BJ (cell line): ENCODE measurements at regions not wholly inside any gene's neighbourhood (a gene's known extent, or its start where the extent isn't known, plus 50 kb on each side); places are given as distances from the start of the nearest gene placed in this dataset.
"Not testable (repeated sequence)": the region's sequence is repeated elsewhere in the genome, so short reads cannot be mapped to it uniquely, and the experiment has no call there.

Experiments
- CTCF ChIA-PET: fragments of 350-600 bp; formaldehyde crosslinking; extraction: SDS; loops from one replicate; lab custom pipeline; 2021; ENCODE audit warnings: antibody characterized with exemption, inconsistent platforms; lab: Yijun Ruan, JAX
- POLR2A ChIA-PET: fragments of 300-600 bp; sonication (Branson Sonifier 250); formaldehyde crosslinking; extraction: SDS; loops from one replicate; lab custom pipeline; 2021; ENCODE audit warnings: antibody characterized with exemption; lab: Charles Lee
- DNase-seq: peaks from one replicate; pipeline ENCODE4 v3.0.0-alpha.2; 2011; ENCODE audit warnings: low read depth
- H3K27me3 ChIP-seq: 2 replicates; pipeline ENCODE4 v1.6.0; 2011; ENCODE audit warnings: low read length; ENCODE audit not compliant: control insufficient read depth, insufficient read depth
- H3K36me3 ChIP-seq: 2 replicates; pipeline ENCODE4 v1.5.1; 2011; ENCODE audit warnings: low read length; ENCODE audit not compliant: control insufficient read depth, insufficient read depth
- H3K4me3 ChIP-seq: 2 replicates; pipeline ENCODE4 v1.5.1; 2011; ENCODE audit warnings: low read depth, mild to moderate bottlenecking, control low read depth, low read length
- CTCF ChIP-seq: IDR thresholded peaks from 2 replicates; pipeline ENCODE4 v1.5.1; 2011; ENCODE audit warnings: low read depth, mild to moderate bottlenecking, control low read depth, inconsistent platforms, low read length, moderate library complexity; ENCODE audit not compliant: insufficient read depth

DNA sequence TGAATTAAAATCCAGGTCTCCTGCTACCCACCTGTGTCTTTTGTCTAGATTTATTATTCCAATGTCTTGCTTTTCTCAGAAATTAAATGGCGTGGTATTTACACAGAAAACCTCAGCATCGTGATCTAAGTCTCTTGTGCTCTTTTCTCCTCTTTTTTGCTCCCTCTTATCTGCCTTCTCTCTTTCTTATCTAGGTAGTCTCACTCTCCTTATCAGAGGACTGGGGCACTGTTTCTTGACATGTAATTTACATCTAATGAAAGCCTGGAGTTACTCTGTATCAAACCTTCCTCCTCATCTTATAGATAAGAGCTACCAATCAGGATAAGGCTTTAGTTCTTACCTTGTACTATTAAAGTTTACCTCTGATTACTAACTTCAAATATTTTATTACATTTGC, 933.8 kb downstream of the TLE1 start:
- POLR2A ChIA-PET = no interaction called here
- no peak for TF ChIP-seq CTCF
- DNase-seq = no peak
- CTCF ChIA-PET = no interaction called here
- no peaks in the 10 kb centered on the region for H3K27me3 ChIP-seq
- H3K4me3 ChIP-seq = no peak overlapping the region
- H3K36me3 ChIP-seq = no peaks in the 10 kb centered on the region

- DNase-seq, H3K4me3 ChIP-seq, H3K36me3 ChIP-seq, POLR2A ChIA-PET, H3K27me3 ChIP-seq, CTCF ChIA-PET: not testable (repeated sequence)
These were observed 942.3 kb downstream of the TLE1 start for GRCh38 chr9:80747056-80747455.

DNA sequence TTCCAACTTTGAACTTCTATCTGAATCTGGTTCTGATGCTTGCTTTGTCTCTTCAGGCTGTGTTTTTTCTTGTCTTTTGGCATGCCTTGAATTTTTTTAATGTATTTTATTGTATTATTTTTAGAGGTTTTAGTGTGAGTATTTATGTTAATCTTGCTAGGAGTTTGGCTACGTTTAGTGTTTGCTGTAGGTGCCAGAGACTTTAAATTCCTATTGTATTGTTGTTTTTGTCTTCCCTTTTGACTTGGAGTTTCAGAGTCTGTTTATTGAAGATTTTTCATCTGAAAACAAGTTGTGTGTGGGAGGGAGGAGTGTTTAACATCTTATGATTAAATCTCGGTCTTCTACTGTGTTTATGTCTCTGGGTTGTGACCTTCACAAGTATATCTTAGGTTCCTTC, 956.8 kb downstream of the TLE1 start:
- no peak for DNase-seq
- H3K27me3 ChIP-seq = no peaks in the 10 kb centered on the region
- no peak for TF ChIP-seq CTCF
- no peaks in the 10 kb centered on the region for H3K36me3 ChIP-seq
- ChIA-PET POLR2A (no interaction called here), CTCF (no interaction called here)
- H3K4me3 ChIP-seq = no peak overlapping the region

DNA sequence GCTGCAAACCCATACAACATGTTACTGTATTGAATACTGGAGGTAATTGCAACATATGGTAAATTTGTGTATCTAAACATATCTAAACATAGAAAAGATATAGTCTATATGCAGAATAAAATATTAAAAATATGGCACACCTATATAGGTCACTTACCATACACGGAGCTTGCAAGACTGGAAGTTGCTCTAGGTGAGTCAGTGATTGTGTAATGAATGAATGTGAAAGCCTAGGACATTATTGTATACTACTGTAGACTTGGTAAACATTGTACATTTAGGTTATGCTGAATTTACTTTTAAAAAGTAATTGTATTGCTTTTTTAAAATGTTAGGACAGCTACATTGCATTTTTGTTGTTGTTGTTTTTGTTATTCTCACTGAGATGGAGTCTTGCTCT, 968.8 kb downstream of the TLE1 start:
- H3K36me3 ChIP-seq = no peaks in the 10 kb centered on the region
- no peak for DNase-seq
- no peaks in the 10 kb centered on the region for H3K27me3 ChIP-seq
- POLR2A ChIA-PET = no interaction called here
- CTCF ChIA-PET = no interaction called here
- H3K4me3 ChIP-seq = no peak overlapping the region
- TF ChIP-seq CTCF = no peak

DNA sequence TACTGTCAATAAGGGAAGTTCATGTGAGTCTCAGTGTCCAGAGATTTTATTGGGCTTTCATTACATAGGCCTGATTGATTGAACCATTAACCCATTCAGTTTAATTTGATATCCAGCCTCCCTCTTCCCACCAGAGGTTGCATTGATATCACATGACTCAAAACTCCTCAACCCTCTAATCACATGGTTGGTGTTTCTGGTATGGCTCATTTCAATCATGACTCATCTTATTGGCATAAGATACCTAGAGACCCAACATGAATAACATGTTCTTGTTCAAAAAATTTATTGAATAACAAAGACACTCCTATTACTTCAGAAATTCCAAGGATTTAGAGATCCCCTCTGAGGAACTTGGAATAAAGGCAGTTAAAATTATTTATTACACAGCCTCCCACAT, 982.2 kb downstream of the TLE1 start:
- Histone ChIP-seq H3K36me3 (no peaks in the 10 kb centered on the region), H3K4me3 (no peak overlapping the region), H3K27me3 (no peaks in the 10 kb centered on the region)
- CTCF ChIA-PET = no interaction called here
- no peak for TF ChIP-seq CTCF
- DNase-seq = no peak
- POLR2A ChIA-PET = no interaction called here

GRCh38 chr9:80701061-80701460, 988.3 kb downstream of the TLE1 start:
- TF ChIP-seq CTCF = no peak
- ChIA-PET POLR2A (no interaction called here), CTCF (no interaction called here)
- Histone ChIP-seq H3K36me3 (no peaks in the 10 kb centered on the region), H3K4me3 (no peak overlapping the region), H3K27me3 (no peaks in the 10 kb centered on the region)
- DNase-seq = no peak
